ENCODE measurements at regions not wholly inside any gene's neighbourhood (a gene's known extent, or its start where the extent isn't known, plus 50 kb on each side); places are given as distances from the start of the nearest gene placed in this dataset.

GRCh38 chr6:7486951-7487350, 54.5 kb upstream of the DSP start:
- no peaks in the 10 kb centered on the region for H3K9me2 ChIP-seq
- ChIA-PET CTCF (no interaction called here), POLR2A (interaction anchor here (0.6 kb wide), 1 partner anchor 62 kb away, joined by 3 read pairs; no protein-coding TSS in a partner anchor)
- H2AFZ ChIP-seq (ENCODE audit: low read depth), result no peak overlapping the region
- TF ChIP-seq, protein P1, sequence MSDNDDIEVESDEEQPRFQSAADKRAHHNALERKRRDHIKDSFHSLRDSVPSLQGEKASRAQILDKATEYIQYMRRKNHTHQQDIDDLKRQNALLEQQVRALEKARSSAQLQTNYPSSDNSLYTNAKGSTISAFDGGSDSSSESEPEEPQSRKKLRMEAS (IDR thresholded peaks at IDR 0.05; ENCODE audit: low read depth), result no peak
- TF ChIP-seq GATA2 (CRISPR knock-in tag; IDR thresholded peaks at IDR 0.05) (no peak), POLR2AphosphoS5 (IDR thresholded peaks at IDR 0.05; ENCODE audit: low read depth, low read length) (no peak), USF2 (IDR thresholded peaks at IDR 0.05; ENCODE audit: borderline replicate concordance, low read depth, low read length) (no peak), FOSL2 (IDR thresholded peaks at IDR 0.05; ENCODE audit: borderline replicate concordance, low read depth) (no peak), RAD21 (IDR thresholded peaks at IDR 0.05; ENCODE audit: low read length) (no peak), TCF12 (IDR thresholded peaks at IDR 0.05) (no peak), GABPA (IDR thresholded peaks at IDR 0.05; ENCODE audit: low read depth) (no peak), PBX3 (IDR thresholded peaks at IDR 0.05) (no peak), RXRA (IDR thresholded peaks at IDR 0.05; ENCODE audit: borderline replicate concordance, low read depth) (no peak), REST (IDR thresholded peaks at IDR 0.05; ENCODE audit: low read depth, low read length) (no peak), CHD2 (IDR thresholded peaks at IDR 0.05; ENCODE audit: low read length, partially characterized antibody) (no peak), ELF1 (IDR thresholded peaks at IDR 0.05) (no peak), TEAD4 (IDR thresholded peaks at IDR 0.05; ENCODE audit: borderline replicate concordance, insufficient read depth) (no peak), MEF2A (IDR thresholded peaks at IDR 0.05; ENCODE audit: borderline replicate concordance, low read depth) (no peak), MXI1 (IDR thresholded peaks at IDR 0.05; ENCODE audit: low read depth, low read length) (no peak)
- TF ChIP-seq, protein P2, sequence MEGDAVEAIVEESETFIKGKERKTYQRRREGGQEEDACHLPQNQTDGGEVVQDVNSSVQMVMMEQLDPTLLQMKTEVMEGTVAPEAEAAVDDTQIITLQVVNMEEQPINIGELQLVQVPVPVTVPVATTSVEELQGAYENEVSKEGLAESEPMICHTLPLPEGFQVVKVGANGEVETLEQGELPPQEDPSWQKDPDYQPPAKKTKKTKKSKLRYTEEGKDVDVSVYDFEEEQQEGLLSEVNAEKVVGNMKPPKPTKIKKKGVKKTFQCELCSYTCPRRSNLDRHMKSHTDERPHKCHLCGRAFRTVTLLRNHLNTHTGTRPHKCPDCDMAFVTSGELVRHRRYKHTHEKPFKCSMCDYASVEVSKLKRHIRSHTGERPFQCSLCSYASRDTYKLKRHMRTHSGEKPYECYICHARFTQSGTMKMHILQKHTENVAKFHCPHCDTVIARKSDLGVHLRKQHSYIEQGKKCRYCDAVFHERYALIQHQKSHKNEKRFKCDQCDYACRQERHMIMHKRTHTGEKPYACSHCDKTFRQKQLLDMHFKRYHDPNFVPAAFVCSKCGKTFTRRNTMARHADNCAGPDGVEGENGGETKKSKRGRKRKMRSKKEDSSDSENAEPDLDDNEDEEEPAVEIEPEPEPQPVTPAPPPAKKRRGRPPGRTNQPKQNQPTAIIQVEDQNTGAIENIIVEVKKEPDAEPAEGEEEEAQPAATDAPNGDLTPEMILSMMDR (IDR thresholded peaks at IDR 0.05), result no peak
- TF ChIP-seq, protein P3, sequence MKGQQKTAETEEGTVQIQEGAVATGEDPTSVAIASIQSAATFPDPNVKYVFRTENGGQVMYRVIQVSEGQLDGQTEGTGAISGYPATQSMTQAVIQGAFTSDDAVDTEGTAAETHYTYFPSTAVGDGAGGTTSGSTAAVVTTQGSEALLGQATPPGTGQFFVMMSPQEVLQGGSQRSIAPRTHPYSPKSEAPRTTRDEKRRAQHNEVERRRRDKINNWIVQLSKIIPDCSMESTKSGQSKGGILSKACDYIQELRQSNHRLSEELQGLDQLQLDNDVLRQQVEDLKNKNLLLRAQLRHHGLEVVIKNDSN (IDR thresholded peaks at IDR 0.05; ENCODE audit: borderline replicate concordance, low read depth), result no peak
- no peaks in the 10 kb centered on the region for H3F3A ChIP-seq (replicated peaks; ENCODE audit: insufficient read depth)
- H3K9ac ChIP-seq, result no peak overlapping the region
- peaks cover 10% of the 10 kb centered on the region; the same call in 1 of the 2 replicates for H3K27me3 ChIP-seq (ENCODE audit: insufficient read depth)
- H3K4me3 ChIP-seq (ENCODE audit: low read depth in 2 of 2, low read length in 1 of 2), result no peak overlapping the region
- H3K79me2 ChIP-seq (ENCODE audit: insufficient read depth), result no peaks in the 10 kb centered on the region
- H3K27ac ChIP-seq (ENCODE audit: low read depth in 2 of 2, low read length in 1 of 2), result no peak overlapping the region
- H3K4me2 ChIP-seq, result no peak overlapping the region
- DNase-seq, result no peak
- WGBS (ENCODE audit: low lambda C conversion rate), result 48% methylated on average over 3 of the region's 3 CpGs
- H3K36me3 ChIP-seq (replicated peaks in 1 of 2; ENCODE audit: control insufficient read depth in 1 of 2, insufficient read depth in 2 of 2, low read length in 1 of 2), result no peaks in the 10 kb centered on the region
- no peaks in the 10 kb centered on the region for H3K4me1 ChIP-seq (ENCODE audit: control insufficient read depth in 1 of 2, insufficient read depth in 2 of 2, low read depth in 1 of 2, low read length in 1 of 2)
- no peaks in the 10 kb centered on the region for H3K9me3 ChIP-seq
- no peaks in the 10 kb centered on the region for H4K20me1 ChIP-seq (ENCODE audit: insufficient read depth)
